IPS-15b (cell line): ENCODE measurements at regions not wholly inside any gene's neighbourhood (a gene's known extent, or its start where the extent isn't known, plus 50 kb on each side); places are given as distances from the start of the nearest gene placed in this dataset.
"Not testable (repeated sequence)": the region's sequence is repeated elsewhere in the genome, so short reads cannot be mapped to it uniquely, and the experiment has no call there.

Experiments used
- H3K27me3 ChIP-seq: one replicate; pipeline ENCODE4 v1.6.1; 2013; ENCODE audit warnings: low read length; ENCODE audit not compliant: control insufficient read depth, insufficient read depth
- H3K36me3 ChIP-seq: one replicate; pipeline ENCODE4 v1.6.1; 2013; ENCODE audit warnings: low read length; ENCODE audit not compliant: control insufficient read depth, insufficient read depth
- H3K4me1 ChIP-seq: one replicate; pipeline ENCODE4 v1.6.1; 2013; ENCODE audit warnings: mild to moderate bottlenecking, low read length; ENCODE audit not compliant: control insufficient read depth, insufficient read depth
- H3K4me3 ChIP-seq: one replicate; pipeline ENCODE4 v1.5.1; 2013; ENCODE audit warnings: low read depth, low read length
- H3K9ac ChIP-seq: one replicate; pipeline ENCODE4 v1.6.1; 2013; ENCODE audit warnings: low read depth, mild to moderate bottlenecking, low read length
- H3K9me3 ChIP-seq: one replicate; pipeline ENCODE4 v1.6.1; 2013; ENCODE audit warnings: mild to moderate bottlenecking, low read length; ENCODE audit not compliant: control insufficient read depth, insufficient read depth

GRCh38 chrX:9379697-9380551 is 84.9 kb upstream of the TBL1X start:
- H3K9me3 ChIP-seq: peaks cover 2% of the 10 kb centered on the region
- no peaks in the 10 kb centered on the region for H3K4me1 ChIP-seq
- no peaks in the 10 kb centered on the region for H3K36me3 ChIP-seq
- no peak overlapping the region for H3K9ac ChIP-seq
- no peak overlapping the region for H3K4me3 ChIP-seq
- no peaks in the 10 kb centered on the region for H3K27me3 ChIP-seq

- Histone ChIP-seq H3K4me1 (no peaks in the 10 kb centered on the region), H3K36me3 (no peaks in the 10 kb centered on the region), H3K27me3 (no peaks in the 10 kb centered on the region), H3K9me3 (peaks cover under 1% of the 10 kb centered on the region), H3K9ac (no peak overlapping the region), H3K4me3 (no peak overlapping the region)
These were observed 81.2 kb upstream of the TBL1X start for GRCh38 chrX:9383655-9384054.

GRCh38 chrX:9388450-9388849 is 76.4 kb upstream of the TBL1X start:
- Histone ChIP-seq H3K27me3 (no peaks in the 10 kb centered on the region), H3K36me3 (no peaks in the 10 kb centered on the region)

GRCh38 chrX:9390121-9390520 is 74.7 kb upstream of the TBL1X start:
- Histone ChIP-seq H3K4me3 (no peak overlapping the region), H3K36me3 (no peaks in the 10 kb centered on the region)

More at GRCh38 chrX:9388450-9388849, 76.4 kb upstream of the TBL1X start:
- no peak overlapping the region for H3K9ac ChIP-seq
- H3K4me3 ChIP-seq: no peak overlapping the region
- H3K9me3 ChIP-seq: no peaks in the 10 kb centered on the region
- no peaks in the 10 kb centered on the region for H3K4me1 ChIP-seq

GRCh38 chrX:9390693-9391368 is 74.0 kb upstream of the TBL1X start:
- no peaks in the 10 kb centered on the region for H3K4me1 ChIP-seq
- no peaks in the 10 kb centered on the region for H3K9me3 ChIP-seq
- no peaks in the 10 kb centered on the region for H3K27me3 ChIP-seq
- H3K9ac ChIP-seq: no peak overlapping the region
- no peak overlapping the region for H3K4me3 ChIP-seq
- no peaks in the 10 kb centered on the region for H3K36me3 ChIP-seq

More at GRCh38 chrX:9390121-9390520, 74.7 kb upstream of the TBL1X start:
- Histone ChIP-seq H3K9ac (no peak overlapping the region), H3K27me3 (no peaks in the 10 kb centered on the region), H3K4me1 (no peaks in the 10 kb centered on the region), H3K9me3 (no peaks in the 10 kb centered on the region)

GRCh38 chrX:9392445-9392844 is 72.4 kb upstream of the TBL1X start:
- Histone ChIP-seq H3K27me3 (no peaks in the 10 kb centered on the region), H3K4me1 (no peaks in the 10 kb centered on the region), H3K36me3 (no peaks in the 10 kb centered on the region), H3K9me3 (no peaks in the 10 kb centered on the region), H3K9ac (no peak overlapping the region), H3K4me3 (no peak overlapping the region)

- Histone ChIP-seq H3K9ac (no peak overlapping the region), H3K27me3 (no peaks in the 10 kb centered on the region), H3K4me3 (no peak overlapping the region), H3K9me3 (no peaks in the 10 kb centered on the region), H3K4me1 (no peaks in the 10 kb centered on the region), H3K36me3 (no peaks in the 10 kb centered on the region)
These were observed 71.3 kb upstream of the TBL1X start for GRCh38 chrX:9393571-9393970.

- Histone ChIP-seq H3K9ac (no peak overlapping the region), H3K4me3 (no peak overlapping the region), H3K36me3 (no peaks in the 10 kb centered on the region), H3K9me3 (no peaks in the 10 kb centered on the region), H3K4me1 (no peaks in the 10 kb centered on the region), H3K27me3 (no peaks in the 10 kb centered on the region)
These were observed 70.6 kb upstream of the TBL1X start for GRCh38 chrX:9394212-9394611.

GRCh38 chrX:9396930-9397329 is 67.9 kb upstream of the TBL1X start:
- no peaks in the 10 kb centered on the region for H3K27me3 ChIP-seq
- no peaks in the 10 kb centered on the region for H3K36me3 ChIP-seq
- H3K4me1 ChIP-seq: no peaks in the 10 kb centered on the region
- H3K9me3 ChIP-seq: no peaks in the 10 kb centered on the region
- H3K9ac ChIP-seq: no peak overlapping the region
- H3K4me3 ChIP-seq: no peak overlapping the region

GRCh38 chrX:9401051-9401450 is 63.8 kb upstream of the TBL1X start:
- H3K27me3 ChIP-seq: no peaks in the 10 kb centered on the region
- H3K36me3 ChIP-seq: no peaks in the 10 kb centered on the region
- no peak overlapping the region for H3K9ac ChIP-seq
- H3K4me3 ChIP-seq: no peak overlapping the region
- H3K4me1 ChIP-seq: no peaks in the 10 kb centered on the region
- no peaks in the 10 kb centered on the region for H3K9me3 ChIP-seq

- no peaks in the 10 kb centered on the region for H3K27me3 ChIP-seq
- H3K9ac ChIP-seq: no peak overlapping the region
- no peaks in the 10 kb centered on the region for H3K9me3 ChIP-seq
- H3K36me3 ChIP-seq: no peaks in the 10 kb centered on the region
- H3K4me1 ChIP-seq: no peaks in the 10 kb centered on the region
- no peak overlapping the region for H3K4me3 ChIP-seq
These were observed 61.5 kb upstream of the TBL1X start for GRCh38 chrX:9403374-9403773.

- not testable (repeated sequence) for H3K9ac ChIP-seq, H3K36me3 ChIP-seq, H3K4me1 ChIP-seq, H3K4me3 ChIP-seq, H3K9me3 ChIP-seq, H3K27me3 ChIP-seq
These were observed 59.2 kb upstream of the TBL1X start for GRCh38 chrX:9405635-9406034.
